Neural crest cell (in vitro differentiated cells): ENCODE measurements at regions not wholly inside any gene's neighbourhood (a gene's known extent, or its start where the extent isn't known, plus 50 kb on each side); places are given as distances from the start of the nearest gene placed in this dataset.

Experiments
- DNase-seq: peaks from one replicate; pipeline ENCODE4 v3.0.0; 2021; ENCODE audit warnings: low read depth, mixed read lengths, low spot score
- H3K27ac Mint-ChIP-seq: one replicate; pipeline ENCODE4 v1.8.0; 2021; ENCODE audit warnings: mild to moderate bottlenecking, mixed read lengths; ENCODE audit not compliant: unreplicated experiment
- H3K27me3 Mint-ChIP-seq: 2 replicates; pipeline ENCODE4 v1.8.0; 2021; ENCODE audit warnings: low read depth, mild to moderate bottlenecking, mixed read lengths
- H3K36me3 Mint-ChIP-seq: 2 replicates; pipeline ENCODE4 v1.8.0; 2021; ENCODE audit warnings: low read depth, mild to moderate bottlenecking, mixed read lengths
- H3K4me1 Mint-ChIP-seq: 2 replicates; pipeline ENCODE4 v1.8.0; 2021; ENCODE audit warnings: mixed read lengths
- H3K4me3 Mint-ChIP-seq: one replicate; pipeline ENCODE4 v1.8.0; 2021; ENCODE audit warnings: mild to moderate bottlenecking, mixed read lengths
- H3K9me3 Mint-ChIP-seq: 2 replicates; pipeline ENCODE4 v1.8.0; 2021; ENCODE audit warnings: mixed read lengths
- TF ChIP-seq, protein P1 (sequence below): fragments of 200-600 bp; sonication (generic); conservative IDR thresholded peaks from 2 replicates; pipeline ENCODE4 v1.5.0; 2021; ENCODE audit warnings: antibody characterized with exemption, mild to moderate bottlenecking

DNA sequence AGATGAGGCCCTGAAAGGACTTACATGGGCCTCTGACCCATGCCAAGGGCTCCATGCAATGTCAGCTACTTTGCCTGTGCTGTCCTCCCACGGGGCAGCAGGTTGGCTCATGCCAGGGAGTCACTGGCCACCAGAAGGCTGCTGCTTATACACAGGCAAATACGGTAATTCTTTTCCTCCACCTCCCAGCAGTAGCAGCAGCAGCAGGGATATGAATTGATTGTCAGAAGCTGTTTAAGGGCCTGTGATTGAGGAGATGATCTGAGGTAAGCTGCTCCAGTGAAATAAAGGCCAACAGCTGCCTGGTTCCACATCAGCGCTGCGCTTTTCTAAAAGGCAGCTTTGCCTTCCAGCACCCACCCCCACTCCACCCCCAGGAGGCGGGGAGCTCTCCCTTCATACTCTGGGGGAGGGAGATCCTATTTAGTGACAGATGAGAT lies 250.5 kb downstream of the SHQ1 start:
- peaks cover 25% of the 10 kb centered on the region for H3K4me1 Mint-ChIP-seq
- no peak overlapping the region for H3K27ac Mint-ChIP-seq
- no peaks in the 10 kb centered on the region for H3K9me3 Mint-ChIP-seq
- H3K27me3 Mint-ChIP-seq: peaks cover 98% of the 10 kb centered on the region
- H3K36me3 Mint-ChIP-seq: no peaks in the 10 kb centered on the region
- TF ChIP-seq, protein P1, sequence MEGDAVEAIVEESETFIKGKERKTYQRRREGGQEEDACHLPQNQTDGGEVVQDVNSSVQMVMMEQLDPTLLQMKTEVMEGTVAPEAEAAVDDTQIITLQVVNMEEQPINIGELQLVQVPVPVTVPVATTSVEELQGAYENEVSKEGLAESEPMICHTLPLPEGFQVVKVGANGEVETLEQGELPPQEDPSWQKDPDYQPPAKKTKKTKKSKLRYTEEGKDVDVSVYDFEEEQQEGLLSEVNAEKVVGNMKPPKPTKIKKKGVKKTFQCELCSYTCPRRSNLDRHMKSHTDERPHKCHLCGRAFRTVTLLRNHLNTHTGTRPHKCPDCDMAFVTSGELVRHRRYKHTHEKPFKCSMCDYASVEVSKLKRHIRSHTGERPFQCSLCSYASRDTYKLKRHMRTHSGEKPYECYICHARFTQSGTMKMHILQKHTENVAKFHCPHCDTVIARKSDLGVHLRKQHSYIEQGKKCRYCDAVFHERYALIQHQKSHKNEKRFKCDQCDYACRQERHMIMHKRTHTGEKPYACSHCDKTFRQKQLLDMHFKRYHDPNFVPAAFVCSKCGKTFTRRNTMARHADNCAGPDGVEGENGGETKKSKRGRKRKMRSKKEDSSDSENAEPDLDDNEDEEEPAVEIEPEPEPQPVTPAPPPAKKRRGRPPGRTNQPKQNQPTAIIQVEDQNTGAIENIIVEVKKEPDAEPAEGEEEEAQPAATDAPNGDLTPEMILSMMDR: no peak
- no peak for DNase-seq
- H3K4me3 Mint-ChIP-seq: no peak overlapping the region

DNA sequence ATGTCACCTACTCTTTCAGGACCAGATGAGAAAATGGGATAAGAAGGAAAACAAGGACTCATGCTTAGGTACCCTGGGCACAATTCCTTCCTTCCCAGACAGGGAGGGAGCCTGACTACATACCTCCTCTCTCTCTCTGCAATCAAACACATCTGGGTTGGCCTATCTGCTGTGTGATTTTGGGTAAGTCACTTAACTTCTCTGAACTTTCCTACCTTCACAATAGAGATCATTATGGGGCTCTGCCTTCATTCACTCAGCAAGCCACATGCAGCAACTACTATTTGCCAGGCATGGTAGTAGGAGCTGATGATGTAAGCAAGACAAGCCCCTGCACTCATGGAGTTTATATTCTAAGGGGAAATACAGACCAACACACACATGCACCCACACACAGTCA lies 251.2 kb downstream of the SHQ1 start:
- Mint-ChIP-seq H3K36me3 (no peaks in the 10 kb centered on the region), H3K9me3 (no peaks in the 10 kb centered on the region), H3K27ac (no peak overlapping the region), H3K27me3 (peaks cover 96% of the 10 kb centered on the region), H3K4me1 (peaks cover 30% of the 10 kb centered on the region), H3K4me3 (no peak overlapping the region)
- DNase-seq: no peak
- TF ChIP-seq, protein P1: no peak

DNA sequence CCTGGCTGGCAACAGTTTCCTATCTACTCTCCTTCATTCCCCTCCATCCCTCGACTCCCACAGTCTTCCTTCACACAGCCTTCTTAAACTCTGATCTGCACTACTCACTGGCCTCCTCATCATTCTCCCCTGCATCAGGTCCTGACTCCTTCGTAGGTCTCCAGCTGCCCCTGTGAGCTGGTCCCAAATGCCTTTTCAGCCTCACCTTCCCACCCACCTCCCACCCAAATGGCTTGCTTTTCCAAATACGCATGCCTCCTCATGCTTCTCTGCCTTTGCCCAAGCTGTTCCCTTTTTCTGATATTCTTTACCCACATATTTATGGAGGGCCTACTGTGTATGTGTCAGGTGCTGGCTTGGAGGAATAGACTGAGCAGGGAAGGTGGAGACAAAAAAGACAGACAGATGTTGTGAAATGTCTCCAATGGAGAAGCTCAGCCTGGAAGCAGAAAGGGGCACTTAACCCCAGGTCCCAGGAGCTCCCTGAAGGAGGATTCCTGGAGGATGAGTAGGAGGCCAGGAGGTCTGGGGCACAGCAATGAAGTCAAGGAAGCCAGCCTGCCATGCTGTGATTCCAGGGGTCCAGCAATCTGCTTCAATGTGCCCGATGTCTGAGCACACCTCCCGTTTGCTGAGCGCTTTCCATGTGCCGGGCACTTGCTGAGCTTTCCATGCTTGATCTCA lies 252.2 kb downstream of the SHQ1 start:
- Mint-ChIP-seq H3K4me3 (no peak overlapping the region), H3K4me1 (peaks cover 40% of the 10 kb centered on the region), H3K27me3 (peaks cover 96% of the 10 kb centered on the region), H3K9me3 (no peaks in the 10 kb centered on the region), H3K27ac (no peak overlapping the region), H3K36me3 (no peaks in the 10 kb centered on the region)
- TF ChIP-seq, protein P1: no peak
- no peak for DNase-seq

DNA sequence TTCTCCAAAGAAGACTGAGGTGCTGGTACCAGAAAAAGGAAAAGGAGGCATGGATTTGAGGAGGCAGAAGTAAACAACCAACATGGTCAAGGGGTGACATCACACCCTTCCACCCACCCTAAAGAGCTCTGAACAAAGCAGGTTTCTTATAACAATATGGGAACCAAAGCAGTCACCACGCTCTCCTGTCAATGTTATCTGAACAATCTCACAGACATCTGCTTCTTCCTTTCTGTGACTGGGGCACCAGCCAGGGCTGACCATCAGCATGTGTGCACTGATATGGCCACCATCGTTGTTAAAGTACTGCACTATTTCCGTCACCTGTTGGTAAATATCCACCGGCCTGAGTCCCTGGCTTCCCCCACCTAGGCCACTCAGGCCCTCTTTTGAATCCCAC lies 252.9 kb downstream of the SHQ1 start:
- Mint-ChIP-seq H3K27me3 (peaks cover 96% of the 10 kb centered on the region), H3K9me3 (no peaks in the 10 kb centered on the region), H3K36me3 (no peaks in the 10 kb centered on the region), H3K27ac (no peak overlapping the region), H3K4me3 (no peak overlapping the region), H3K4me1 (peaks cover 47% of the 10 kb centered on the region)
- no peak for DNase-seq
- TF ChIP-seq, protein P1: no peak

DNA sequence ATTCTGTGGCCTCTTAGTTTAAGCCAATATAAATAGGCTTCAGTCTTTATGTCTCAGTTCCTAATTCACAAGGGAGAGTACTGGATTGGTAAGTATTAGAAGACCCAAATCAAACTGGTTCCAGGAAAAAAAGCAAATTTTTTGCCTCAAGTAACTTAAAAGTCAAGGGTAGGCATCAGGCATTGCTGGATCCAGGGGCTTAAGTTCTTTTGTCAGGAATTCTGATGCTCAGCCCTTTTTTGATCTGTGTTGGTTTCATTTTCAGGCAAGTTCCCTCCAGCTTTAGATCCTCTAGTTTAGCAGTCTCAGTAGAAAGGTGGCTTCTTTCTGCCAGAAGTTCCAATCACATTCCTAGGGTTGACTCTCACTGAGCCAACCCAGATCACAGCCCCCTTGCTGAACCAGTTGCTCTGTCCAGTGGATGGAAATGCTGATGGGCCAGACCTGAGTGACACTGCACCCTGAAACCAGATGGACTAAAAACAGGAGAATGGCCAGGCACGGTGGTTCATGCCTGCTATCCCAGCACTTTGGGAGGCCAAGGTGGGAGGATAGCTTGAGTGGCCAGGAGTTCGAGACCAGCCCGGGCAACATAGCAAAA lies 253.5 kb downstream of the SHQ1 start:
- no peak overlapping the region for H3K4me3 Mint-ChIP-seq
- no peak for DNase-seq
- H3K4me1 Mint-ChIP-seq: peaks cover 49% of the 10 kb centered on the region
- no peaks in the 10 kb centered on the region for H3K36me3 Mint-ChIP-seq
- no peaks in the 10 kb centered on the region for H3K9me3 Mint-ChIP-seq
- peaks cover 91% of the 10 kb centered on the region for H3K27me3 Mint-ChIP-seq
- no peak overlapping the region for H3K27ac Mint-ChIP-seq
- TF ChIP-seq, protein P1: no peak
